HCT116 (cell line): ENCODE measurements at regions not wholly inside any gene's neighbourhood (a gene's known extent, or its start where the extent isn't known, plus 50 kb on each side); places are given as distances from the start of the nearest gene placed in this dataset.

Source experiments
- ATAC-seq: fragments of 200-7000 bp; cut with Tn5 transposase; 2 replicates; pipeline ENCODE4 v1.9.1; 2020; ENCODE audit warnings: mild to moderate bottlenecking, moderate library complexity
- BruUV-seq: library from RNA; stranded (reverse); fragments of 400-500 nt; replicated peaks from 2 replicates; lab custom pipeline; 2021; lab: Mats Ljungman, UMichigan
- CTCF ChIA-PET: fragments of 300-600 bp; sonication (Branson Sonifier 250); formaldehyde crosslinking; loops from one replicate; lab custom pipeline; 2021; ENCODE audit warnings: antibody characterized with exemption; lab: Charles Lee
- POLR2A ChIA-PET: fragments of 300-600, 350-600 bp; sonication (Branson Sonifier 250); formaldehyde crosslinking; loops from one replicate; lab custom pipeline; 2021; ENCODE audit warnings: antibody characterized with exemption; lab: Charles Lee
- RAD21 ChIA-PET, 2 experiments: fragments of 300-600 bp; sonication (Branson Sonifier 250); formaldehyde crosslinking; loops; one replicate each; lab custom pipeline; 2023; ENCODE audit warnings: low total read pairs in 2 of 2; ENCODE audit not compliant: uncharacterized antibody in 2 of 2, unreplicated experiment in 2 of 2, low non-redundant PET in 1 of 2; lab: Charles Lee
- DNase-seq: peaks from one replicate; pipeline ENCODE4 v3.0.0-alpha.2; 2010; ENCODE audit warnings: low read depth, low spot score
- H2AFZ ChIP-seq: fragments of 200-600 bp; shearing (Covaris generic), sonication (generic); 2 replicates; pipeline ENCODE4 v1.6.1; 2017; ENCODE audit warnings: low read depth, mixed run types, mixed read lengths, antibody characterized with exemption, low read length; ENCODE audit not compliant: poor library complexity, severe bottlenecking
- H3K27ac ChIP-seq: 2 replicates; pipeline ENCODE4 v1.5.1; 2012; ENCODE audit warnings: low read depth, low read length
- H3K27me3 ChIP-seq: fragments of 200-600 bp; sonication (generic); 2 replicates; pipeline ENCODE4 v1.6.1; 2016; ENCODE audit warnings: mixed run types, low read length, mixed read lengths; ENCODE audit not compliant: insufficient read depth
- H3K36me3 ChIP-seq, 2 experiments: fragments of 200-500 bp in 1 of 2; fragments of 200-600 bp in 1 of 2; sonication (Bioruptor generic) in 1 of 2; sonication (generic) in 1 of 2; 2 replicates each; pipeline versions ENCODE4 v1.5.1 to v1.6.1; 2014 to 2016; ENCODE audit warnings: low read length in 2 of 2, inconsistent platforms in 1 of 2, mixed read lengths in 1 of 2, mixed run types in 1 of 2; ENCODE audit not compliant: insufficient read depth in 2 of 2, control insufficient read depth in 1 of 2
- H3K4me1 ChIP-seq, 2 experiments: fragments of 200-600 bp in 1 of 2; sonication (generic) in 1 of 2; 2 replicates each; pipeline versions ENCODE4 v1.5.1 to v1.6.1; 2012 to 2017; ENCODE audit warnings: low read length in 2 of 2, inconsistent platforms in 1 of 2, mild to moderate bottlenecking in 1 of 2, mixed read lengths in 1 of 2, mixed run types in 1 of 2, moderate library complexity in 1 of 2; ENCODE audit not compliant: insufficient read depth in 2 of 2, control insufficient read depth in 1 of 2
- H3K4me2 ChIP-seq: fragments of 200-600 bp; sonication (generic); 2 replicates; pipeline ENCODE4 v1.6.1; 2017; ENCODE audit warnings: mixed run types, low read length, mixed read lengths
- H3K4me3 ChIP-seq, 2 experiments: fragments of 200-600 bp in 1 of 2; sonication (generic) in 1 of 2; replicated peaks in 1 of 2; 2 replicates each; pipeline ENCODE4 v1.5.1; 2011 to 2016; ENCODE audit warnings: low read length in 2 of 2, control low read depth in 1 of 2, low read depth in 1 of 2, mild to moderate bottlenecking in 1 of 2, mixed read lengths in 1 of 2, mixed run types in 1 of 2
- H3K79me2 ChIP-seq: fragments of 200-600 bp; sonication (generic); 2 replicates; pipeline ENCODE4 v1.6.1; 2017; ENCODE audit warnings: mild to moderate bottlenecking, mixed run types, low read length, moderate library complexity, mixed read lengths; ENCODE audit not compliant: insufficient read depth
- H3K9ac ChIP-seq: fragments of 200-600 bp; sonication (generic); 2 replicates; pipeline ENCODE4 v1.6.1; 2016; ENCODE audit warnings: low read length, mixed read lengths
- H3K9me2 ChIP-seq: fragments of 200-600 bp; sonication (generic), shearing (Covaris generic); 2 replicates; pipeline ENCODE4 v1.6.1; 2017; ENCODE audit warnings: mixed run types, mild to moderate bottlenecking, moderate library complexity; ENCODE audit not compliant: insufficient read depth
- H3K9me3 ChIP-seq, 2 experiments: fragments of 200-500 bp in 1 of 2; fragments of 200-600 bp in 1 of 2; sonication (Bioruptor generic) in 1 of 2; sonication (generic) in 1 of 2; 2 replicates each; pipeline ENCODE4 v1.6.1; 2014 to 2017; ENCODE audit warnings: low read length in 2 of 2, mixed read lengths in 2 of 2, inconsistent platforms in 1 of 2, low read depth in 1 of 2, mild to moderate bottlenecking in 1 of 2, mixed run types in 1 of 2, moderate library complexity in 1 of 2; ENCODE audit not compliant: control insufficient read depth in 1 of 2, insufficient read depth in 1 of 2
- H4K20me1 ChIP-seq: fragments of 200-600 bp; sonication (generic), shearing (Covaris generic); 2 replicates; pipeline ENCODE4 v1.6.1; 2017; ENCODE audit warnings: mixed run types, mild to moderate bottlenecking, moderate library complexity; ENCODE audit not compliant: insufficient read depth
- CBX3 ChIP-seq: IDR thresholded peaks from 2 replicates; pipeline ENCODE4 v1.6.1; 2012; ENCODE audit warnings: low read depth
- CEBPB ChIP-seq: IDR thresholded peaks from 2 replicates; pipeline ENCODE4 v1.6.1; 2012; ENCODE audit warnings: low read depth
- CTCF ChIP-seq, 3 experiments: fragments of 200-600 bp in 1 of 3; sonication (generic) in 1 of 3; IDR thresholded peaks in 2 of 3; conservative IDR thresholded peaks in 1 of 3; 2 replicates each; pipeline ENCODE4 v1.5.1; 2012 to 2017; ENCODE audit warnings: low read depth in 2 of 3, low read length in 2 of 3, antibody characterized with exemption in 1 of 3, borderline replicate concordance in 1 of 3, control low read depth in 1 of 3, mild to moderate bottlenecking in 1 of 3, mixed read lengths in 1 of 3, mixed run types in 1 of 3, moderate library complexity in 1 of 3; ENCODE audit not compliant: insufficient read depth in 1 of 3
- EGR1 ChIP-seq: IDR thresholded peaks from 2 replicates; pipeline ENCODE4 v1.6.1; 2012; ENCODE audit warnings: low read depth
- ELF1 ChIP-seq: IDR thresholded peaks from 2 replicates; pipeline ENCODE4 v1.6.1; 2012; ENCODE audit warnings: low read depth, borderline replicate concordance
- EZH2 ChIP-seq: fragments of 200-600 bp; sonication (generic); IDR thresholded peaks from 2 replicates; pipeline ENCODE4 v1.6.1; 2017; ENCODE audit warnings: antibody characterized with exemption, mixed run types
- EZH2phosphoT487 ChIP-seq: fragments of 200-600 bp; IDR thresholded peaks from 2 replicates; pipeline ENCODE4 v1.6.1; 2018; ENCODE audit warnings: antibody characterized with exemption, borderline replicate concordance
- JUND ChIP-seq: IDR thresholded peaks from 2 replicates; pipeline ENCODE4 v1.6.1; 2012
- POLR2A ChIP-seq: IDR thresholded peaks from 2 replicates; pipeline ENCODE4 v1.7.0; 2011; ENCODE audit warnings: borderline replicate concordance; ENCODE audit not compliant: insufficient read depth, insufficient read length; ENCODE audit errors: extremely low read depth
- RAD21 ChIP-seq: IDR thresholded peaks from 2 replicates; pipeline ENCODE4 v1.6.1; 2012; ENCODE audit warnings: low read depth, mild to moderate bottlenecking
- REST ChIP-seq: IDR thresholded peaks from 2 replicates; pipeline ENCODE4 v1.6.1; 2012; ENCODE audit warnings: low read depth
- SIN3A ChIP-seq: IDR thresholded peaks from 2 replicates; pipeline ENCODE4 v1.6.1; 2012; ENCODE audit warnings: low read depth
- SP1 ChIP-seq: IDR thresholded peaks from 2 replicates; pipeline ENCODE4 v1.6.1; 2012; ENCODE audit warnings: low read depth
- SRF ChIP-seq: IDR thresholded peaks from 2 replicates; pipeline ENCODE4 v1.6.1; 2012; ENCODE audit warnings: low read depth
- TCF7L2 ChIP-seq: IDR thresholded peaks from 2 replicates; pipeline ENCODE4 v1.7.0; 2011; ENCODE audit warnings: borderline replicate concordance, inconsistent platforms; ENCODE audit not compliant: insufficient read depth, insufficient read length; ENCODE audit errors: extremely low read depth
- ZFX ChIP-seq: fragments of 450-650 bp; IDR thresholded peaks from 2 replicates; pipeline ENCODE4 v1.6.1; 2017
- intact Hi-C: fragments of 100-400 bp; cut with micrococcal nuclease; formaldehyde crosslinking; loops from 2 replicates; pipeline ENCODE4 v1.10.0; 2022
- TF ChIP-seq, protein P1 (sequence below): IDR thresholded peaks from 2 replicates; pipeline ENCODE4 v1.6.1; 2011; ENCODE audit warnings: mild to moderate bottlenecking, low read length, moderate library complexity; ENCODE audit not compliant: insufficient replicate concordance; ENCODE audit errors: extremely low read depth
- TF ChIP-seq, protein P2 (sequence below): IDR thresholded peaks from 2 replicates; pipeline ENCODE4 v1.6.1; 2012

GRCh38 chr16:64450177-64450576 is 671.7 kb downstream of the CDH11 start:
- intact Hi-C loops, result no loop called here
- no peak for DNase-seq
- POLR2A ChIA-PET, result no interaction called here

More at GRCh38 chr16:64450177-64450576, 671.7 kb downstream of the CDH11 start:
- no TSS peak for BruUV-seq
- Histone ChIP-seq H3K4me2 (no peak overlapping the region), H3K27me3 (no peaks in the 10 kb centered on the region), H3K9me3 (peaks cover 11 to 37% of the 10 kb centered on the region in 2 experiments; a peak in 2 of 4 replicates), H3K79me2 (no peaks in the 10 kb centered on the region), H3K36me3 (no peaks in the 10 kb centered on the region), H3K4me3 (no peak overlapping the region), H3K27ac (no peak overlapping the region), H3K4me1 (no peaks in the 10 kb centered on the region), H4K20me1 (no peaks in the 10 kb centered on the region), H2AFZ (no peak overlapping the region), H3K9ac (no peak overlapping the region), H3K9me2 (no peaks in the 10 kb centered on the region)
- no peak for ATAC-seq
- ChIA-PET RAD21 (no interaction called here), CTCF (no interaction called here)
- TF ChIP-seq ZFX (no peak), JUND (no peak), EZH2phosphoT487 (no peak), CTCF (IDR thresholded peaks at IDR 0.05 in 2 of 3, conservative IDR thresholded peaks at IDR 0.05 in 1 of 3; ENCODE audit: borderline replicate concordance in 1 of 3, insufficient read depth in 1 of 3, low read depth in 2 of 3, low read length in 2 of 3) (no peak), TCF7L2 (no peak), EZH2 (no peak), SIN3A (no peak), SRF (no peak), EGR1 (no peak), REST (no peak), CBX3 (no peak), ELF1 (no peak), RAD21 (no peak), POLR2A (no peak), CEBPB (no peak), SP1 (no peak)
- TF ChIP-seq, protein P1, sequence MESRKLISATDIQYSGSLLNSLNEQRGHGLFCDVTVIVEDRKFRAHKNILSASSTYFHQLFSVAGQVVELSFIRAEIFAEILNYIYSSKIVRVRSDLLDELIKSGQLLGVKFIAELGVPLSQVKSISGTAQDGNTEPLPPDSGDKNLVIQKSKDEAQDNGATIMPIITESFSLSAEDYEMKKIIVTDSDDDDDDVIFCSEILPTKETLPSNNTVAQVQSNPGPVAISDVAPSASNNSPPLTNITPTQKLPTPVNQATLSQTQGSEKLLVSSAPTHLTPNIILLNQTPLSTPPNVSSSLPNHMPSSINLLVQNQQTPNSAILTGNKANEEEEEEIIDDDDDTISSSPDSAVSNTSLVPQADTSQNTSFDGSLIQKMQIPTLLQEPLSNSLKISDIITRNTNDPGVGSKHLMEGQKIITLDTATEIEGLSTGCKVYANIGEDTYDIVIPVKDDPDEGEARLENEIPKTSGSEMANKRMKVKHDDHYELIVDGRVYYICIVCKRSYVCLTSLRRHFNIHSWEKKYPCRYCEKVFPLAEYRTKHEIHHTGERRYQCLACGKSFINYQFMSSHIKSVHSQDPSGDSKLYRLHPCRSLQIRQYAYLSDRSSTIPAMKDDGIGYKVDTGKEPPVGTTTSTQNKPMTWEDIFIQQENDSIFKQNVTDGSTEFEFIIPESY, result no peak
- TF ChIP-seq, protein P2, sequence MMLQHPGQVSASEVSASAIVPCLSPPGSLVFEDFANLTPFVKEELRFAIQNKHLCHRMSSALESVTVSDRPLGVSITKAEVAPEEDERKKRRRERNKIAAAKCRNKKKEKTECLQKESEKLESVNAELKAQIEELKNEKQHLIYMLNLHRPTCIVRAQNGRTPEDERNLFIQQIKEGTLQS, result no peak
